Thymus (tissue), 11 donors: ENCODE measurements at regions not wholly inside any gene's neighbourhood (a gene's known extent, or its start where the extent isn't known, plus 50 kb on each side); places are given as distances from the start of the nearest gene placed in this dataset.

Experiments used
- DNase-seq, 9 donors: peaks; one replicate each; pipeline ENCODE4 v3.0.0-alpha.2; 2013; ENCODE audit warnings: low spot score in 9 of 9, low read depth in 6 of 9, missing footprints in 1 of 9
- H3K27ac ChIP-seq, 2 donors: one replicate each; pipeline ENCODE4 v1.5.1; 2013; ENCODE audit warnings: control low read depth in 1 of 2, low read depth in 1 of 2, low read length in 1 of 2, mild to moderate bottlenecking in 1 of 2, moderate library complexity in 1 of 2
- H3K27me3 ChIP-seq, 2 donors: one replicate each; pipeline ENCODE4 v1.5.1; 2013; ENCODE audit warnings: low read length in 1 of 2; ENCODE audit not compliant: control insufficient read depth in 2 of 2, insufficient read depth in 1 of 2
- H3K36me3 ChIP-seq, 2 donors: one replicate each; pipeline ENCODE4 v1.5.1; 2013; ENCODE audit warnings: low read length in 1 of 2, mild to moderate bottlenecking in 1 of 2, moderate library complexity in 1 of 2; ENCODE audit not compliant: control insufficient read depth in 2 of 2, insufficient read depth in 2 of 2
- H3K4me1 ChIP-seq, 2 donors: one replicate each; pipeline ENCODE4 v1.5.1; 2013; ENCODE audit warnings: low read length in 2 of 2; ENCODE audit not compliant: control insufficient read depth in 2 of 2, insufficient read depth in 2 of 2
- H3K4me3 ChIP-seq, 2 donors: one replicate each; pipeline ENCODE4 v1.5.1; 2013; ENCODE audit warnings: low read length in 2 of 2, control low read depth in 1 of 2, mild to moderate bottlenecking in 1 of 2
- H3K9me3 ChIP-seq, 2 donors: one replicate each; pipeline ENCODE4 v1.5.1; 2013; ENCODE audit warnings: low read length in 1 of 2, mild to moderate bottlenecking in 1 of 2; ENCODE audit not compliant: control insufficient read depth in 2 of 2, insufficient read depth in 1 of 2
- WGBS: extraction: QIAGEN DNeasy Blood & Tissue Kit; methylation state at CpG from one replicate; pipeline ENCODE4 v1.1.7; 2013; 5-methylcytosine and 5-hydroxymethylcytosine counted together
- donor health status: healthy.

- Histone ChIP-seq H3K27ac (no peak overlapping the region), H3K9me3 (no peaks in the 10 kb centered on the region), H3K27me3 (no peaks in the 10 kb centered on the region), H3K36me3 (no peaks in the 10 kb centered on the region), H3K4me1 (no peaks in the 10 kb centered on the region), H3K4me3 (no peak overlapping the region)
- no peak for DNase-seq
- 96% methylated on average over 1 of the region's 1 CpG for WGBS
These were observed 508.1 kb downstream of the PCNX1 start for GRCh38 chr14:71415404-71415690.

GRCh38 chr14:71416392-71416791 lies 509.1 kb downstream of the PCNX1 start:
- Histone ChIP-seq H3K36me3 (no peaks in the 10 kb centered on the region), H3K27me3 (no peaks in the 10 kb centered on the region), H3K4me3 (no peak overlapping the region), H3K4me1 (no peaks in the 10 kb centered on the region), H3K9me3 (no peaks in the 10 kb centered on the region), H3K27ac (no peak overlapping the region)
- 90% methylated on average over 3 of the region's 3 CpGs for WGBS
- no peak for DNase-seq

GRCh38 chr14:71418532-71419245 lies 511.4 kb downstream of the PCNX1 start:
- no peak overlapping the region for H3K4me3 ChIP-seq
- H3K9me3 ChIP-seq: no peaks in the 10 kb centered on the region
- H3K36me3 ChIP-seq: no peaks in the 10 kb centered on the region
- no peaks in the 10 kb centered on the region for H3K27me3 ChIP-seq
- DNase-seq: no peak
- no peak overlapping the region for H3K27ac ChIP-seq
- WGBS: 81% methylated on average over 10 of the region's 10 CpGs
- H3K4me1 ChIP-seq: no peaks in the 10 kb centered on the region

GRCh38 chr14:71423481-71423880 lies 508.7 kb upstream of the RGS6 start:
- Histone ChIP-seq H3K27me3 (no peaks in the 10 kb centered on the region), H3K4me3 (no peak overlapping the region), H3K4me1 (no peaks in the 10 kb centered on the region), H3K27ac (no peak overlapping the region), H3K9me3 (no peaks in the 10 kb centered on the region), H3K36me3 (no peaks in the 10 kb centered on the region)
- 98% methylated on average over 2 of the region's 2 CpGs for WGBS
- no peak for DNase-seq

- Histone ChIP-seq H3K4me3 (no peak overlapping the region), H3K4me1 (no peaks in the 10 kb centered on the region), H3K9me3 (no peaks in the 10 kb centered on the region), H3K27ac (no peak overlapping the region), H3K27me3 (no peaks in the 10 kb centered on the region), H3K36me3 (no peaks in the 10 kb centered on the region)
- DNase-seq: no peak
These were observed 507.3 kb upstream of the RGS6 start for GRCh38 chr14:71424941-71425340.

GRCh38 chr14:71426001-71426400 lies 506.2 kb upstream of the RGS6 start:
- Histone ChIP-seq H3K9me3 (no peaks in the 10 kb centered on the region), H3K27me3 (no peaks in the 10 kb centered on the region), H3K4me1 (peaks cover 5% of the 10 kb centered on the region in 2 donors), H3K4me3 (no peak overlapping the region), H3K27ac (no peak overlapping the region), H3K36me3 (no peaks in the 10 kb centered on the region)
- DNase-seq: no peak
- 99% methylated on average over 2 of the region's 2 CpGs for WGBS

GRCh38 chr14:71429902-71430301 lies 502.3 kb upstream of the RGS6 start:
- Histone ChIP-seq H3K36me3 (no peaks in the 10 kb centered on the region), H3K27me3 (no peaks in the 10 kb centered on the region), H3K4me3 (no peak overlapping the region), H3K27ac (no peak overlapping the region), H3K4me1 (peaks cover 5% of the 10 kb centered on the region in 2 donors), H3K9me3 (no peaks in the 10 kb centered on the region)
- no peak for DNase-seq

- H3K4me3 ChIP-seq: no peak overlapping the region
- WGBS: 91% methylated on average over 2 of the region's 2 CpGs
- DNase-seq: no peak
- H3K4me1 ChIP-seq: peaks cover 5% of the 10 kb centered on the region in 2 donors
- H3K27me3 ChIP-seq: no peaks in the 10 kb centered on the region
- H3K9me3 ChIP-seq: no peaks in the 10 kb centered on the region
- no peaks in the 10 kb centered on the region for H3K36me3 ChIP-seq
- H3K27ac ChIP-seq: no peak overlapping the region
These were observed 501.9 kb upstream of the RGS6 start for GRCh38 chr14:71430321-71430677.

GRCh38 chr14:71430678-71431376 lies 501.4 kb upstream of the RGS6 start:
- Histone ChIP-seq H3K36me3 (no peaks in the 10 kb centered on the region), H3K4me1 (peaks cover 5% of the 10 kb centered on the region in 2 donors), H3K4me3 (no peak overlapping the region), H3K27ac (no peak overlapping the region), H3K27me3 (no peaks in the 10 kb centered on the region), H3K9me3 (no peaks in the 10 kb centered on the region)
- 74% methylated on average over 3 of the region's 3 CpGs for WGBS
- DNase-seq: peak in 7 of 9 donors; percentile 6 to 56 (median 21)
